ENCODE measurements at regions not wholly inside any gene's neighbourhood (a gene's known extent, or its start where the extent isn't known, plus 50 kb on each side); places are given as distances from the start of the nearest gene placed in this dataset.

GRCh38 chr5:167802755-167803431 is 488.6 kb upstream of the WWC1 start:
- no peak for DNase-seq

DNA sequence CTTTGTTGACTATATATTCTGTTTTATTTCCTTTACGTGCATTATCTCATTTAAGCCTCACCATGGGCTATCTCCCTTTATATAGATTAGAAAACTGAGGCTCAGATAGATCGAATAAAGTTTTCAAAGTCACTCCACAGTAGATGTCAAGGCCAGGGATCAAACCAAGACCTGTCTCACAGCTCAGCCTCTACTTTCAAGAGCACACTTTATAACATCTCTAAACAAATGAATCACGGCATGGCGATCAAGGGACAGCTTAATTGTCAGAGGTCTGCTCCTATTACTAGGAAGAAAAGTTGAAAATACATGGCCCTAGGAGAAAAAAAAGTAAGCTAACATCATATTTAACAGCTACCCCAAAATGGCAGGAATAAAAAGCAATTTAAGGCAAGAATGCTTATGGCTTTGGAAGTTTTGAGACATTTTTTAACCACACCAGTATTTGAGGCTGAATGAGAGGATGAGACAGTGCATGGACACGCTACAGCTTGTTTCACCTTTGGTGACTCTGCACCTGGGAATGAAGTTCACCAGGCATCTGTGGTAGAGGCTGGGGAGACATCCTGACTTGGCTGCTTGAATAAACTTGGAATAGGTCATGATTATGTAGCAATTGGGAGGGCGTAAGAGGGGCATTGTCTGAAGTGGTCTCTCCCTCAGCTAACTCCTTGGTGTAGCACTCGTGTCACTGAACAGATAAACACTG is 486.8 kb upstream of the WWC1 start:
- no peak for DNase-seq

GRCh38 chr5:167810573-167810972 is 480.9 kb upstream of the WWC1 start:
- no peak for DNase-seq

DNA sequence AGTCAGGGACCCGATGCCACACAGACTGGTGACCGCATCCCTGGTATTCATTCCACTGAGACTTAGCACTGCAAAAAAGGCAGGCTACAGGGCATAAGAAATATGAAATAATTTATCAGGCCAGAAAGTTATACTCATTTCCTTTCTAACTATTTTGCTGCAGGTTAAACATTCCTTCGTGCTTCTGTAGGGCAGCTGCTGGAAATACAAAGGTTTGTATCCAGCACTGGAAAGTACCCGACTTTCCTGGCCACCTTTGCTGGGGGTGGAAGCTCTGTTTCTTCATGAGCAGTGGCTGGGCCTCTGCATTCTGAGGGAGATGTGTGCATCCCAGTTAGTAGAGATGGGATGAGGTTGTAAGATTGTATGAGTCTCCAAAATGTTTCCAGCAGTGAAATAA is 478.6 kb upstream of the WWC1 start:
- no peak for DNase-seq

GRCh38 chr5:167813389-167813788 is 478.1 kb upstream of the WWC1 start:
- DNase-seq: no peak

DNA sequence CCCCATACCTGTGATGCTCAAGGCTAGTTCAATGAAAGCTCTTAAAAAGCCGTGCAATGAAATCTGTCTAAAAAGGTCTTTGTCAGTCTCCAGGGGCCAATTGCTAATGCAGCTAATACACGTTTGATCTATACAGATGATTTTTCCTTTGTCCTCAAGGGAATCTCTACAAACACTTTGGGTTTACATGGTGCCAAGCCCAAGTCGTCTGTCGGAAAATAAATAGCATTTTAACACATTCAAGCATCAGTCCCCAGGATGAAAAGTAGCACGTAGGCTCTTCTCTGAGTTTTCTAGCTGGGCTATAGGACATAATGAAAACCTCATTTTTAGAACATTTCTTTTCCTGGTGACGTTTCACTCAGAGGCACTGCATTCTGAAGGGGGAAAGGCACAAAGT is 477.4 kb upstream of the WWC1 start:
- DNase-seq: no peak

- DNase-seq: peak; percentile 10
Measured at GRCh38 chr5:167814828-167815227, 476.6 kb upstream of the WWC1 start.

DNA sequence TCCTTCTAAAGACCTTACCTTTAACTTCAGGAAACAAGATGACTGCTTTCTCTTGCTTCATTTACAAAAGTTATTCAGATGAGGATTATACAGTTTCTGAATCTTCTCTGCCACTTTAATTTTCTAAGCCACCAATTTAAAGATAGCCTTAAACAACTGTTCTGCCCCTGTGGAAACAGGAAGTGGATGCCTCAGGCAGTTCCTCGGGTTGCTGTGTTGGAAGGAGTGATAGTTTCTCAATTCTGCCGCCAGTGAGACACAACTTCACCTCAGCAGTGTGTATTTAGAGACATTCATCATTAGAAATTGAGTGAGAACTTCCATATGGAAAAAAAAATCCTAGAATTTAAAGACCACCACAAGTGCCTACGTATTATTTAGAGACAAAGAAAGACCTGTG is 475.1 kb upstream of the WWC1 start:
- no peak for DNase-seq

DNA sequence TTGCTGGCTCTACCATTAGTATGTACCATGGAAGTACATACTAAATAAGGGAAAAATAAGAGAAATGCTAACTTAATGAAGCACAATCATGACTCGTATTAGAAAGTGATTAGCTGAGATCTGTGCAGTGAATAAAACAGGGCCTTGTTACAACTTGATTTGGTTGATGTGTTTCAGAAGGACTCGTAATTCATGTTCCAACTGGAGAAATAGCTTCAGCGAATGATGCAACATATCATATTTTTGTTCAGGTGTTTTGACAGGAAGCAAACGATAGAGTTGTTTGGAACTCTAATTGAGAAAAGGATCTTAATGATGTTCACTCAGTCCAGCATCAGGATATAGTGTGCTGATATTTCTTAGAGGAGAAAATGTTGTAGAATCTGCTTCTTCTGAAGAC is 474.6 kb upstream of the WWC1 start:
- no peak for DNase-seq

DNA sequence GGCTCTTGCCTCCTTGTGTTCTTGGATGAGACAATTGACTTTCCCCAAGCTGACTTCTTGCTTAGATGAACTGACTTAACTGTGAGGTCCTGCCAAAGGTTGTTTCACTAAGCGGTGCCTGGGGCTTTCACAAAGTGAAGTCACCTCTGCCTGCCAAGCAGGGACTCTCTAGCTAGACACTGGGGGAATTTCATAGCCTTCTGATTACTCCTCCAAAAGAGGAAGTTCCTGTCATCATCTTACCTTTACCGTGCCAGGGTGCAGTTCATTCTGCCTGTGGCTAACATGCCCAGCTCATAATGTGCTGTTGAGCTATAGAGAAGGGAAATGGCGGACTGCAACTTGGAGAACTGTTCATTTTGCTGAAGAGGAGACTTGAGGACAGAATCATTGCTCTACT is 472.0 kb upstream of the WWC1 start:
- DNase-seq: no peak

- no peak for DNase-seq
Measured at GRCh38 chr5:167820101-167820990, 471.1 kb upstream of the WWC1 start.

DNA sequence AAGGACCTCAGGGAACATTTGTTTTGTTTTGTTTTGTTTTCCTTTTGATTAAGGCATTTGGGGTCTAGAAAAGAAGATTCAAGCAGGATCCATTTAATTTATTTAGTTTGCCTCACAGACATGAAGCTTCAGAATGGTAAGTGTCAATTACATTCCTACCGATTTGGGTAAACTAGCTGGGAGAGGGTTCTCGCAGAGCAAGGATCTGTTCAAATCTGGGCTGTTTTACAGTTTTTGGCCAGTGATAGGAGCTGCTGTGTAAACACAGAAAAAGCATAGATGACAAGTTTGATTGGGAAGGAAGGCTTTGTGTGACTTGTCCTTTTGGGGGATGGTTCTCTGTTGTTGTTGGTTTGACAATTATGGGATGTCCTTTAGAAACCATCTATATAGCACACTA is 470.3 kb upstream of the WWC1 start:
- DNase-seq: no peak

DNA sequence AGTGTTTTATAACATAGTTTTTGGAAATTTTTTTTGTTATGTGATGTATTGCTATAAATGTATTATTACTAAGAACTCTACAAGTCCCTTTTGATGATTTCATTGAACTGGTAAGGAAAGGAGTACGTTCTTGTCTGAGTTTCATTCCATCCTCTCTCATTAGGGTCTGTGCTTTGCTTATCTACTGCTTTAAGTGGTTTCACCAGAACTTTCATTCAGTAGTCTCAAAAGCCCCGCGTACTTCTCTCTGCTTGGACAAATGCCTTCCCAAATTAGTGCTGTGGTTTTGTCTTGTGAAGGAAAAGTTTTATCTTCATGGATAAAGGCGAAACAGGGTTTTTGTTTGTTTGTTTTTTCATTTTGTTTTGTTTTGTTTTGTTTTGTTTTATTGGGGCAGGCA is 469.8 kb upstream of the WWC1 start:
- DNase-seq: no peak

DNA sequence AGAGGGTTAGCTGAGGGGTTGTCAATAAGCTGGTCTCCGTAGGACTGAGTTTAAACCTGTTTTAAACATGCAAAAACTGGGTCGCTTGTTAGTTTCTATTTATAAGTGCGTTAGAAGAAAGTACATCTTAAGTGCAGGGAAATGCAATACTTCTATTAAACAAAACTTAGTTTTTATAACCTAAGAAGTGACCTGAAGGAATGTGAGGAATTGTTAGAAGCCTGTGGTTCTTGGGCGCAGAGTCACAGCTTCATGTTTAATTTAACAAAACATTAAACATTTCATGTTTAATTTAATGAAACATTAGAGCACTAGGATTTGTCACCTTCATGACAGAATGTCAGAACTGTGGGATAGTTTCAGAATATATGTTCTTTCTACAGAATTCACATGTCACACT is 469.2 kb upstream of the WWC1 start:
- DNase-seq: no peak

- no peak for DNase-seq
Measured at GRCh38 chr5:167823405-167823804, 468.0 kb upstream of the WWC1 start.

DNA sequence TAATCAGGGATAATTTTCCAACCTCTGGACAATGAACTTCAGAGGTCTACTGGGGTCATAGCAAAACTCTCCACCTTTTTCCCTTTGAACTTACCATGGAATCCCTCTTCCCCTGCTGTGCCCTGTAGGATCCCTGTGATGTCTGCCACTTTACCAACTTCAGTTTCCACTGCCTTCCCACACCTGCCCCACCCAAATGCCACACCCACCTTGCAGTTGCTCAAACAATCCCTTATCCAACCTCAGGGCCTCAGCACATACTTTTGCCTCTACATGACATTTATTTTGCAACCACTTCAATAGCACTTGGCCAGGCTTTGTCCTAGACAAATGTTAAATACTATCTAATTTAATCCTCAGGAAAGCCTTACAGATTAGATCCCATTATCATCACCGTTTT is 463.7 kb upstream of the WWC1 start:
- DNase-seq: no peak

DNA sequence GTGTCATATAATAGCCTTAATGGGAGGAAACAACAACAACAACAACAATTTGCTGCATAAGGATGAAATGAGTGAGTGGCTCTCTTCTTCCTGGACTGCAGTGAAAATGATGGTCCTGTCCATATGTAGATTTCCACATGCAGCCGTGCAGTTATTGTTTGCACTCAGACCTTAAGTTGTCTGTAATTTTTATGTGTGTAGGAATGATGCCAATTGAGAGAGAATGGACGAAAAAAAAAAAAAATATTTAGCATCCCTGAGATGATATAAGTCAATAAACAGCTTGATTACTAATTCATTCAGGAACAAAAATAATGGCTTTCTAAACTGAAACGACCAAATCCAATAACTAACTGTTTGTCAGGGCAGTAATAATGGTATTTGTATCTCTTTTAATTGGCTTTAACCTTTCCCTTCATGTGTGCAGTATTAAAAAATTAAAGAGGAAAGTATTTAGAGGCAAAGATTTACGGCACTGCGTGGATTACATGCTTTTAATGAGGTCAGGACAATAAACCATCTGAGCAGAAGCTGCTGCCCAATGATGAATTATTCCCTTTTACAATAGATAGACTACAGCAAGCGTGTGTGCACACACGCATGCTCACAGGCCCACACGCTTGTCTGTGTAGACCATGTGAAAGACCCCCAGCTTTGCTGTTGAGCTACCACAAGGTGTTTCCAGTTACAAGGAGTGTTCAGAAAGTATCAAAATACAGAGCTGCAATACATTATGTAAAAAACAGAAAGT is 459.5 kb upstream of the WWC1 start:
- no peak for DNase-seq

DNA sequence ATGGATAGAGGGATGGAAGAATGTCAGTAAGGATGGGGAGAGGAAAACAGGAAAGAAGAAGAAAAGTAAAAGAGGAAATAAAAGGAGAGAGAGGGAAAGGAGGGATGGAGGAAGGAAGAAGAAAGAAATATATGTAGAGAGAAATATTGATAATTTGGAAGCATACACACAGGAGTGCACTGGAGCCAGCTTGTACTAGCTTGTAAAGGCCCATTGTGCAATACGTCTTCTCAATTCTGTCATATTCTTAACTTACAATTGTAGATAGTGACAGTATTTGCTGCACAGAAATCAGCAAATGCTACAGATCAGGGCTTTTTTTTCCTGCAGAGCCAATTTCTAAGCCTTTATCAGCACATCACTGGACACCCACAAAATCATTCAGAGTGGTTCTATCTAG is 458.8 kb upstream of the WWC1 start:
- DNase-seq: no peak

DNA sequence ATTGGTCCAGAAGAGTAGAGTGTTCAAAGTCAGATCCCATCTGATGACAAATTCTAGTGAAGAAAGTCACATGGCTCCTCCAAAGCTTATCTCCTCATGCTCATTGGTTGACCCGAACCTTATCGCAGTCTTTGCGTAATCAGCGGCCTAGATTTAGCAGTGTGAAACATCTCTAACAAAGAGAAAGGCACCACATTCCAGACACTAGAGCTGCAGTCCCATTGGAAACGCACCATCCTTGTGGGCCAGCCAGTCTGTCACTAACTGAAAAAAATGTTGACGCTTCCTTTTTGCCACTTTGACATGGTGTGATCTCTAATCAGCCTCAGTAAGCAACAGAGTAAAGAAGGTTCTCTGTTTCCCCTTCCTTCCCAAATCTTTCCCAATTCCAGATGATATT is 458.0 kb upstream of the WWC1 start:
- DNase-seq: no peak

- no peak for DNase-seq
Measured at GRCh38 chr5:167835146-167835545, 456.3 kb upstream of the WWC1 start.

- no peak for DNase-seq
Measured at GRCh38 chr5:167837127-167837526, 454.3 kb upstream of the WWC1 start.

GRCh38 chr5:167839065-167839464 is 452.4 kb upstream of the WWC1 start:
- DNase-seq: no peak

GRCh38 chr5:167840527-167841130 is 450.8 kb upstream of the WWC1 start:
- DNase-seq: no peak
